ENCODE measurements at regions not wholly inside any gene's neighbourhood (a gene's known extent, or its start where the extent isn't known, plus 50 kb on each side); places are given as distances from the start of the nearest gene placed in this dataset.

GRCh38 chr4:3585567-3585966, 53.3 kb upstream of the LRPAP1 start:
- DNase-seq: peak; percentile 6

- no peak for DNase-seq
Measured at GRCh38 chr4:3582091-3582475, 49.9 kb upstream of the LRPAP1 start.

Measured in inflammatory macrophage treated with lipopolysaccharide for 4 hours (primary cell).